ENCODE measurements at regions not wholly inside any gene's neighbourhood (a gene's known extent, or its start where the extent isn't known, plus 50 kb on each side); places are given as distances from the start of the nearest gene placed in this dataset.

- peaks cover 0 to 6% of the 10 kb centered on the region in 2 donors for H3K9me3 Mint-ChIP-seq
- no peaks in the 10 kb centered on the region for H3K27me3 Mint-ChIP-seq
- DNase-seq (no peak), ATAC-seq (replicated peaks) (no peak)
- H3K4me3 Mint-ChIP-seq: no peak overlapping the region
- no peaks in the 10 kb centered on the region for H3K36me3 Mint-ChIP-seq
- H3K27ac Mint-ChIP-seq: no peak overlapping the region
- H3K4me1 Mint-ChIP-seq: no peaks in the 10 kb centered on the region
Observed at GRCh38 chr2:150234787-150235446, 252.6 kb downstream of the RND3 start.

- Mint-ChIP-seq H3K27ac (no peak overlapping the region), H3K36me3 (no peaks in the 10 kb centered on the region), H3K4me3 (no peak overlapping the region), H3K27me3 (no peaks in the 10 kb centered on the region), H3K4me1 (no peaks in the 10 kb centered on the region), H3K9me3 (peaks cover 0 to 6% of the 10 kb centered on the region in 2 donors)
- DNase-seq (no peak), ATAC-seq (replicated peaks) (no peak)
Observed at GRCh38 chr2:150232871-150233270, 254.6 kb downstream of the RND3 start.

- no peaks in the 10 kb centered on the region for H3K27me3 Mint-ChIP-seq
- no peaks in the 10 kb centered on the region for H3K36me3 Mint-ChIP-seq
- H3K4me1 Mint-ChIP-seq: no peaks in the 10 kb centered on the region
- ATAC-seq (replicated peaks) (no peak), DNase-seq (no peak)
- H3K27ac Mint-ChIP-seq: no peak overlapping the region
- H3K4me3 Mint-ChIP-seq: no peak overlapping the region
- peaks cover 0 to 6% of the 10 kb centered on the region in 2 donors for H3K9me3 Mint-ChIP-seq
Observed at GRCh38 chr2:150232321-150232720, 255.1 kb downstream of the RND3 start.

GRCh38 chr2:150230616-150231015 is 256.9 kb downstream of the RND3 start:
- Mint-ChIP-seq H3K27me3 (no peaks in the 10 kb centered on the region), H3K36me3 (no peaks in the 10 kb centered on the region), H3K9me3 (peaks cover 4 to 6% of the 10 kb centered on the region in 2 donors), H3K4me3 (no peak overlapping the region), H3K4me1 (no peaks in the 10 kb centered on the region), H3K27ac (no peak overlapping the region)
- DNase-seq (no peak), ATAC-seq (replicated peaks) (no peak)

- H3K9me3 Mint-ChIP-seq: peaks cover 4 to 8% of the 10 kb centered on the region in 2 donors
- H3K27ac Mint-ChIP-seq: no peak overlapping the region
- no peak overlapping the region for H3K4me3 Mint-ChIP-seq
- DNase-seq (no peak), ATAC-seq (replicated peaks) (no peak)
- H3K4me1 Mint-ChIP-seq: no peaks in the 10 kb centered on the region
- H3K36me3 Mint-ChIP-seq: no peaks in the 10 kb centered on the region
- H3K27me3 Mint-ChIP-seq: no peaks in the 10 kb centered on the region
Observed at GRCh38 chr2:150230004-150230403, 257.5 kb downstream of the RND3 start.

GRCh38 chr2:150228936-150229335 is 258.5 kb downstream of the RND3 start:
- no peak overlapping the region for H3K4me3 Mint-ChIP-seq

GRCh38 chr2:150225030-150225429 is 262.4 kb downstream of the RND3 start:
- no peaks in the 10 kb centered on the region for H3K27me3 Mint-ChIP-seq
- H3K4me3 Mint-ChIP-seq: no peak overlapping the region
- H3K4me1 Mint-ChIP-seq: no peaks in the 10 kb centered on the region
- no peak overlapping the region for H3K27ac Mint-ChIP-seq
- ATAC-seq (replicated peaks): no peak
- H3K9me3 Mint-ChIP-seq: peaks cover 2 to 4% of the 10 kb centered on the region in 2 donors
- no peak for DNase-seq
- no peaks in the 10 kb centered on the region for H3K36me3 Mint-ChIP-seq

More at GRCh38 chr2:150228936-150229335, 258.5 kb downstream of the RND3 start:
- Mint-ChIP-seq H3K27me3 (no peaks in the 10 kb centered on the region), H3K27ac (no peak overlapping the region), H3K36me3 (no peaks in the 10 kb centered on the region), H3K4me1 (no peaks in the 10 kb centered on the region), H3K9me3 (peaks cover 4 to 8% of the 10 kb centered on the region in 2 donors)
- DNase-seq: no peak
- ATAC-seq (replicated peaks): no peak

GRCh38 chr2:150224321-150224720 is 263.1 kb downstream of the RND3 start:
- Mint-ChIP-seq H3K27me3 (no peaks in the 10 kb centered on the region), H3K4me1 (no peaks in the 10 kb centered on the region), H3K27ac (no peak overlapping the region), H3K36me3 (no peaks in the 10 kb centered on the region), H3K9me3 (peaks cover 2 to 4% of the 10 kb centered on the region in 2 donors), H3K4me3 (no peak overlapping the region)
- ATAC-seq (replicated peaks) (no peak), DNase-seq (no peak)

GRCh38 chr2:150222942-150223341 is 264.5 kb downstream of the RND3 start:
- Mint-ChIP-seq H3K9me3 (peaks cover 2 to 4% of the 10 kb centered on the region in 2 donors), H3K36me3 (no peaks in the 10 kb centered on the region), H3K27ac (no peak overlapping the region), H3K4me1 (no peaks in the 10 kb centered on the region), H3K4me3 (no peak overlapping the region), H3K27me3 (no peaks in the 10 kb centered on the region)
- DNase-seq (no peak), ATAC-seq (replicated peaks) (no peak)

- DNase-seq: no peak
- Mint-ChIP-seq H3K27me3 (no peaks in the 10 kb centered on the region), H3K36me3 (no peaks in the 10 kb centered on the region), H3K27ac (no peak overlapping the region), H3K4me1 (no peaks in the 10 kb centered on the region), H3K4me3 (no peak overlapping the region), H3K9me3 (peaks cover 2 to 4% of the 10 kb centered on the region in 2 donors)
- ATAC-seq (replicated peaks): no peak
Observed at GRCh38 chr2:150222379-150222778, 265.1 kb downstream of the RND3 start.

- no peak overlapping the region for H3K4me3 Mint-ChIP-seq
- DNase-seq (no peak), ATAC-seq (replicated peaks) (no peak)
- H3K27ac Mint-ChIP-seq: no peak overlapping the region
- H3K9me3 Mint-ChIP-seq: no peaks in the 10 kb centered on the region
- no peaks in the 10 kb centered on the region for H3K27me3 Mint-ChIP-seq
- no peaks in the 10 kb centered on the region for H3K36me3 Mint-ChIP-seq
- H3K4me1 Mint-ChIP-seq: no peaks in the 10 kb centered on the region
Observed at GRCh38 chr2:150219861-150220260, 267.6 kb downstream of the RND3 start.

- Mint-ChIP-seq H3K4me1 (no peaks in the 10 kb centered on the region), H3K27me3 (no peaks in the 10 kb centered on the region), H3K9me3 (no peaks in the 10 kb centered on the region), H3K27ac (no peak overlapping the region), H3K4me3 (no peak overlapping the region), H3K36me3 (no peaks in the 10 kb centered on the region)
- DNase-seq (no peak), ATAC-seq (replicated peaks) (no peak)
Observed at GRCh38 chr2:150215041-150215440, 272.4 kb downstream of the RND3 start.

GRCh38 chr2:150214626-150215025 is 272.8 kb downstream of the RND3 start:
- no peaks in the 10 kb centered on the region for H3K9me3 Mint-ChIP-seq
- no peaks in the 10 kb centered on the region for H3K4me1 Mint-ChIP-seq
- no peaks in the 10 kb centered on the region for H3K36me3 Mint-ChIP-seq
- no peak overlapping the region for H3K4me3 Mint-ChIP-seq
- no peak for ATAC-seq (replicated peaks)
- DNase-seq: no peak
- no peaks in the 10 kb centered on the region for H3K27me3 Mint-ChIP-seq
- no peak overlapping the region for H3K27ac Mint-ChIP-seq

- no peak overlapping the region for H3K27ac Mint-ChIP-seq
- no peak for DNase-seq
- no peak overlapping the region for H3K4me3 Mint-ChIP-seq
- no peak for ATAC-seq (replicated peaks)
- no peaks in the 10 kb centered on the region for H3K36me3 Mint-ChIP-seq
- H3K27me3 Mint-ChIP-seq: no peaks in the 10 kb centered on the region
- H3K9me3 Mint-ChIP-seq: peaks cover 0 to 1% of the 10 kb centered on the region in 2 donors
- no peaks in the 10 kb centered on the region for H3K4me1 Mint-ChIP-seq
Observed at GRCh38 chr2:150212722-150213171, 274.7 kb downstream of the RND3 start.

- DNase-seq: no peak
- Mint-ChIP-seq H3K27me3 (no peaks in the 10 kb centered on the region), H3K4me1 (no peaks in the 10 kb centered on the region), H3K27ac (no peak overlapping the region), H3K36me3 (no peaks in the 10 kb centered on the region), H3K9me3 (peaks cover 0 to 1% of the 10 kb centered on the region in 2 donors), H3K4me3 (no peak overlapping the region)
- no peak for ATAC-seq (replicated peaks)
Observed at GRCh38 chr2:150211164-150211631, 276.3 kb downstream of the RND3 start.

Data from stimulated activated naive B cell treated with anti-CD40 and anti-IgM and Interleukin-4, amounts not matched to agents 10 μg/mL and 1 μg/mL and 100 μg/mL, for 72 hours (primary cell).